HT-29 (cell line): ENCODE measurements at regions not wholly inside any gene's neighbourhood (a gene's known extent, or its start where the extent isn't known, plus 50 kb on each side); places are given as distances from the start of the nearest gene placed in this dataset.
"Not testable (repeated sequence)": the region's sequence is repeated elsewhere in the genome, so short reads cannot be mapped to it uniquely, and the experiment has no call there.

Experiments used
- DNase-seq: peaks from one replicate; pipeline ENCODE4 v3.0.0-alpha.2; 2015; ENCODE audit warnings: low spot score

GRCh38 chr5:40353442-40353841 is 326.3 kb upstream of the PTGER4 start:
- DNase-seq = no peak

- DNase-seq = no peak
These were observed 331.6 kb upstream of the PTGER4 start for GRCh38 chr5:40347981-40348725.

- DNase-seq = no peak
These were observed 332.8 kb upstream of the PTGER4 start for GRCh38 chr5:40346901-40347300.

GRCh38 chr5:40338434-40338833 is 341.3 kb upstream of the PTGER4 start:
- not testable (repeated sequence) for DNase-seq

GRCh38 chr5:40334242-40334635 is 345.5 kb upstream of the PTGER4 start:
- DNase-seq = no peak

- DNase-seq = no peak
These were observed 346.1 kb upstream of the PTGER4 start for GRCh38 chr5:40333459-40334241.

GRCh38 chr5:40332970-40333369 is 346.7 kb upstream of the PTGER4 start:
- DNase-seq = no peak

GRCh38 chr5:40331616-40332015 is 348.1 kb upstream of the PTGER4 start:
- no peak for DNase-seq

GRCh38 chr5:40321514-40321913 is 358.2 kb upstream of the PTGER4 start:
- no peak for DNase-seq

- DNase-seq = no peak
These were observed 361.3 kb upstream of the PTGER4 start for GRCh38 chr5:40318395-40318794.

GRCh38 chr5:40317023-40317422 is 362.7 kb upstream of the PTGER4 start:
- no peak for DNase-seq

- DNase-seq = no peak
These were observed 364.6 kb upstream of the PTGER4 start for GRCh38 chr5:40315126-40315525.

GRCh38 chr5:40314275-40314674 is 365.4 kb upstream of the PTGER4 start:
- no peak for DNase-seq

GRCh38 chr5:40312205-40312604 is 367.5 kb upstream of the PTGER4 start:
- DNase-seq = no peak

- DNase-seq = no peak
These were observed 369.9 kb upstream of the PTGER4 start for GRCh38 chr5:40309851-40310250.

- DNase-seq = no peak
These were observed 370.8 kb upstream of the PTGER4 start for GRCh38 chr5:40308867-40309266.

- DNase-seq = no peak
These were observed 371.8 kb upstream of the PTGER4 start for GRCh38 chr5:40307920-40308319.

- no peak for DNase-seq
These were observed 372.7 kb upstream of the PTGER4 start for GRCh38 chr5:40306869-40307487.

GRCh38 chr5:40292006-40292405 is 387.7 kb upstream of the PTGER4 start:
- no peak for DNase-seq

- DNase-seq = no peak
These were observed 388.4 kb upstream of the PTGER4 start for GRCh38 chr5:40291338-40291737.

GRCh38 chr5:40288800-40289485 is 390.8 kb upstream of the PTGER4 start:
- peak; percentile 25 for DNase-seq

- DNase-seq = no peak
These were observed 394.9 kb upstream of the PTGER4 start for GRCh38 chr5:40284863-40285262.
